ENCODE measurements at regions not wholly inside any gene's neighbourhood (a gene's known extent, or its start where the extent isn't known, plus 50 kb on each side); places are given as distances from the start of the nearest gene placed in this dataset.

- no peak for TF ChIP-seq CTCF (IDR thresholded peaks at IDR 0.05)
- no peak for TF ChIP-seq EZH2 (IDR thresholded peaks at IDR 0.05; ENCODE audit: borderline replicate concordance, insufficient read depth, low read depth, low read length, poor library complexity, severe bottlenecking)
Measured at GRCh38 chr5:91441082-91441481, 58.0 kb upstream of the ARRDC3 start.

Measured in B cell (primary cell).